ENCODE measurements at regions not wholly inside any gene's neighbourhood (a gene's known extent, or its start where the extent isn't known, plus 50 kb on each side); places are given as distances from the start of the nearest gene placed in this dataset.

GRCh38 chr13:109329175-109329574 lies 457.2 kb downstream of the IRS2 start:
- TF ChIP-seq CTCF (IDR thresholded peaks at IDR 0.05): no peak
- no peak for TF ChIP-seq POLR2A (IDR thresholded peaks at IDR 0.05)
